ENCODE measurements at regions not wholly inside any gene's neighbourhood (a gene's known extent, or its start where the extent isn't known, plus 50 kb on each side); places are given as distances from the start of the nearest gene placed in this dataset.

DNA sequence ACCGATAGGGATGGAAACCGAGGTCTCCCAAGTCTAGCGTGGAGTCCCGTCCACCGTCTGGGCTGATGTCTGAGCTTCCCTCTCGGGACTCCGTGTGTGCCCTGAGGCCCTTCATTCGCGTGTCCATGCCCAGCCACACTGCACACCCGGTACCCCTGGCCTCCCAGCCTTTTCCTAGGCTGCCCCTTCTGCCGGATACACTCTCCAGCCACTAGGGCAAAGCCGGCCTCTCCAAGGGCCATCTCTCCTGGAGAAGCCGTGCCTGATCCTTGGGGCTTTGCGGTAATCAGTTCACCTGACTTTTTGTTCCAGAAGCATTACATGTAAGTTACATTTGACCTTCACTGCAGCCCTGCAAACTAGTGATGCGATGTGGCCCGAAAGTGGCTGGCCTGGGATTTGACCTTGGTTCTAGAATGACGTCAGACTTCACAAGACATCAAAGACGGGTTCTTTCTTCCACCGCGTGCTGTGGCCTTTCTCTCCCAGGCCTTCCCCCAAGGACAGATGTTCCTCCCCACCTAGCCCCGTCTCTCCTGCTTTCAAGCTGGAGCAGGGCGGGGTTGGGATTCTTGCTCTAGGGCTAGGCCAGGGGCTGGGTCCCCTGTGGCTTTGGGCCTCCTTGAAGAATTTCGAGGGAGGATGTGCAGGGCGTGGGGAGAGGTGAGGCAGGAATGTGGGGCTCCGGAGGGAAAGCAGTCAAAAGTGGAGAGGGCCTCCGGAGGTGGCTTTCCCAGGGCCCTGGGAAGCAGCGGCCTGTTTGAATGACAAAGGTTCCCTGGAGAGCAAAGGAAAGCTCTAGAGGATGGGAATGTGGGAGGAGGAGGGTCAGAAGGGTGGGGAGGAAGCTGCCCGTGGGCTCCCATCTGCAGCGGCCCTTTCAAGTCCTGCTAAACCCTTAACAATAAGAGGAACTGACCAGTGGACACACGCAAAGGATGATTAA, 49.7 kb upstream of the SLC2A1 start:
- no peak for DNase-seq (ENCODE audit: low read depth in 2 of 2)
